WTC11 (cell line): ENCODE measurements at regions not wholly inside any gene's neighbourhood (a gene's known extent, or its start where the extent isn't known, plus 50 kb on each side); places are given as distances from the start of the nearest gene placed in this dataset.

Source experiments
- ATAC-seq: fragments of 200-7000 bp; cut with Tn5 transposase; 2 replicates; pipeline ENCODE4 v1.10.0; 2021; ENCODE audit warnings: mild to moderate bottlenecking, moderate library complexity
- CTCF ChIA-PET: fragments of 300-600 bp; sonication (Branson Sonifier 250); formaldehyde crosslinking; loops from one replicate; lab custom pipeline; 2021; ENCODE audit warnings: antibody characterized with exemption; lab: Charles Lee
- POLR2A ChIA-PET: fragments of 350-600 bp; sonication (Branson Sonifier 250); formaldehyde crosslinking; loops from one replicate; lab custom pipeline; 2021; ENCODE audit warnings: antibody characterized with exemption; lab: Charles Lee
- DNase-seq: peaks from one replicate; pipeline ENCODE4 v3.0.0; 2021; ENCODE audit warnings: low spot score
- H3K27ac Mint-ChIP-seq: 2 replicates; pipeline ENCODE4 v1.8.0; 2021; ENCODE audit warnings: mixed read lengths
- H3K27me3 Mint-ChIP-seq: 2 replicates; pipeline ENCODE4 v1.8.0; 2021; ENCODE audit warnings: low read depth, mild to moderate bottlenecking, moderate library complexity, mixed read lengths
- H3K36me3 Mint-ChIP-seq: 2 replicates; pipeline ENCODE4 v1.8.0; 2021; ENCODE audit warnings: mixed read lengths
- H3K4me1 Mint-ChIP-seq: 2 replicates; pipeline ENCODE4 v1.8.0; 2022; ENCODE audit warnings: mixed read lengths
- H3K4me3 Mint-ChIP-seq: 2 replicates; pipeline ENCODE4 v1.8.0; 2021; ENCODE audit warnings: mild to moderate bottlenecking, moderate library complexity, mixed read lengths
- H3K9me3 Mint-ChIP-seq: 2 replicates; pipeline ENCODE4 v1.8.0; 2021; ENCODE audit warnings: mixed read lengths
- ELF4 ChIP-seq: sonication (generic); formaldehyde crosslinking; IDR thresholded peaks from 2 replicates; pipeline ENCODE4 v1.8.1; 2022; ENCODE audit warnings: low read depth, mild to moderate bottlenecking, moderate library complexity, missing genetic modification reagents
- FOXJ3 ChIP-seq: sonication (generic); formaldehyde crosslinking; IDR thresholded peaks from 2 replicates; pipeline ENCODE4 v1.9.0; 2021; ENCODE audit warnings: missing genetic modification reagents, mild to moderate bottlenecking, borderline replicate concordance
- IRF2 ChIP-seq: sonication (generic); formaldehyde crosslinking; IDR thresholded peaks from 2 replicates; pipeline ENCODE4 v1.8.0; 2022; ENCODE audit warnings: low read depth, missing genetic modification reagents, borderline replicate concordance
- JAZF1 ChIP-seq: fragments of 250-450 bp; sonication (Bioruptor Pico); IDR thresholded peaks from 2 replicates; pipeline ENCODE4 v1.9.0; 2021; ENCODE audit warnings: moderate library complexity, mild to moderate bottlenecking, inconsistent platforms
- NFATC4 ChIP-seq: fragments of 250-450 bp; sonication (Bioruptor Pico); IDR thresholded peaks from 2 replicates; pipeline ENCODE4 v1.9.0; 2021; ENCODE audit warnings: mild to moderate bottlenecking
- NFYB ChIP-seq: sonication (generic); formaldehyde crosslinking; conservative IDR thresholded peaks from 2 replicates; pipeline ENCODE4 v1.8.0; 2022; ENCODE audit warnings: low read depth, missing genetic modification reagents
- NR1H2 ChIP-seq: sonication (generic); formaldehyde crosslinking; IDR thresholded peaks from 2 replicates; pipeline ENCODE4 v1.9.0; 2021; ENCODE audit warnings: mild to moderate bottlenecking, moderate library complexity, missing genetic modification reagents
- SMAD4 ChIP-seq: sonication (generic); formaldehyde crosslinking; IDR thresholded peaks from 2 replicates; pipeline ENCODE4 v1.8.0; 2022; ENCODE audit warnings: mild to moderate bottlenecking, missing genetic modification reagents
- TEAD1 ChIP-seq: sonication (generic); formaldehyde crosslinking; IDR thresholded peaks from 2 replicates; pipeline ENCODE4 v1.8.0; 2022; ENCODE audit warnings: mild to moderate bottlenecking, missing genetic modification reagents
- TEAD4 ChIP-seq: sonication (generic); formaldehyde crosslinking; IDR thresholded peaks from 2 replicates; pipeline ENCODE4 v1.8.0; 2022; ENCODE audit warnings: mild to moderate bottlenecking, missing genetic modification reagents
- TP53 ChIP-seq: sonication (generic); formaldehyde crosslinking; IDR thresholded peaks from 2 replicates; pipeline ENCODE4 v1.8.1; 2023; ENCODE audit warnings: mild to moderate bottlenecking, missing genetic modification reagents
- ZNF317 ChIP-seq: sonication (generic); formaldehyde crosslinking; IDR thresholded peaks from 2 replicates; pipeline ENCODE4 v1.8.1; 2023; ENCODE audit warnings: low read depth, mild to moderate bottlenecking, moderate library complexity, missing genetic modification reagents, borderline replicate concordance
- ZNF416 ChIP-seq: fragments of 250-450 bp; sonication (Bioruptor Pico); IDR thresholded peaks from 2 replicates; pipeline ENCODE4 v1.9.0; 2021; ENCODE audit warnings: mild to moderate bottlenecking, inconsistent platforms
- ZNF423 ChIP-seq: fragments of 250-450 bp; sonication (Bioruptor Pico); IDR thresholded peaks from 2 replicates; pipeline ENCODE4 v2.1.2; 2022; ENCODE audit warnings: mild to moderate bottlenecking, moderate library complexity
- TF ChIP-seq, protein P1 (sequence below): sonication (generic); formaldehyde crosslinking; IDR thresholded peaks from 2 replicates; pipeline ENCODE4 v1.8.1; 2023; ENCODE audit warnings: mild to moderate bottlenecking, missing genetic modification reagents, borderline replicate concordance
- TF ChIP-seq, protein P2 (sequence below): sonication (generic); formaldehyde crosslinking; conservative IDR thresholded peaks from 2 replicates; pipeline ENCODE4 v1.8.1; 2022; ENCODE audit warnings: mild to moderate bottlenecking, missing genetic modification reagents
- TF ChIP-seq, protein P3 (sequence below): sonication (generic); formaldehyde crosslinking; IDR thresholded peaks from 2 replicates; pipeline ENCODE4 v1.8.1; 2022; ENCODE audit warnings: mild to moderate bottlenecking, missing genetic modification reagents, moderate library complexity, borderline replicate concordance
- TF ChIP-seq, protein P4 (sequence below): fragments of 250-450 bp; sonication (Bioruptor Pico); IDR thresholded peaks from 2 replicates; pipeline ENCODE4 v2.1.2; 2022; ENCODE audit warnings: mild to moderate bottlenecking, moderate library complexity
- TF ChIP-seq, protein P5 (sequence below): sonication (generic); formaldehyde crosslinking; IDR thresholded peaks from 2 replicates; pipeline ENCODE4 v1.8.0; 2023; ENCODE audit warnings: missing genetic modification reagents, mild to moderate bottlenecking, borderline replicate concordance
- TF ChIP-seq, protein P6 (sequence below): sonication (generic); formaldehyde crosslinking; IDR thresholded peaks from 2 replicates; pipeline ENCODE4 v1.8.1; 2022; ENCODE audit warnings: low read depth, mild to moderate bottlenecking, moderate library complexity, missing genetic modification reagents, borderline replicate concordance
- TF ChIP-seq, protein P7 (sequence below): sonication (generic); formaldehyde crosslinking; IDR thresholded peaks from 2 replicates; pipeline ENCODE4 v1.8.1; 2023; ENCODE audit warnings: mild to moderate bottlenecking, missing genetic modification reagents

DNA sequence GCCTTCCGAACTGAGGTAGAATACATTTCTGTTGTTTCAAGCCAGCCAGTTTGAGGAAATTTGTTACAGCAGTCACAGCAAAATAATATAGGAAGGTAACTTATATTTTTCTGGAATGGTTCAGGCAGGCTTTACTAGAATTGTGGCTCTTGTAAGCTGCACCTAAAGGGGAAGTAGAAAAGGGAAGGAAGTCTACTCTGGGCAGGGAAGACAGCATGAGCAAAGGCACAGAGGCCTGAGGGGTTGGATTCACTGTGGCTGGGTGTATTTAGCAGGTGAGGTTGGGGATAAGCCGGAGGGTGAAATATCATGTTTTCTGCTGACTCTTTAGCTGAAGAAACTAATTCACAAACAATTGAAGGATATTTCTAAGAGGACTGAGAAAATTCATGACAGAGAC is 183.5 kb downstream of the GAS1 start:
- no peak overlapping the region for H3K27ac Mint-ChIP-seq
- no peaks in the 10 kb centered on the region for H3K36me3 Mint-ChIP-seq
- CTCF ChIA-PET = no interaction called here
- POLR2A ChIA-PET = no interaction called here
- H3K9me3 Mint-ChIP-seq = peaks cover 4% of the 10 kb centered on the region
- ATAC-seq (no peak), DNase-seq (no peak)
- H3K4me3 Mint-ChIP-seq = no peak overlapping the region
- peaks cover 10% of the 10 kb centered on the region for H3K4me1 Mint-ChIP-seq
- TF ChIP-seq NR1H2 (CRISPR knock-in tag) = no peak
- TF ChIP-seq ZNF416 (CRISPR knock-in tag) = no peak
- no peak for TF ChIP-seq JAZF1 (CRISPR knock-in tag)
- TF ChIP-seq TP53 (CRISPR knock-in tag) = no peak
- TF ChIP-seq ZNF423 = no peak
- TF ChIP-seq NFATC4 (CRISPR knock-in tag) = no peak
- TF ChIP-seq, protein P1, sequence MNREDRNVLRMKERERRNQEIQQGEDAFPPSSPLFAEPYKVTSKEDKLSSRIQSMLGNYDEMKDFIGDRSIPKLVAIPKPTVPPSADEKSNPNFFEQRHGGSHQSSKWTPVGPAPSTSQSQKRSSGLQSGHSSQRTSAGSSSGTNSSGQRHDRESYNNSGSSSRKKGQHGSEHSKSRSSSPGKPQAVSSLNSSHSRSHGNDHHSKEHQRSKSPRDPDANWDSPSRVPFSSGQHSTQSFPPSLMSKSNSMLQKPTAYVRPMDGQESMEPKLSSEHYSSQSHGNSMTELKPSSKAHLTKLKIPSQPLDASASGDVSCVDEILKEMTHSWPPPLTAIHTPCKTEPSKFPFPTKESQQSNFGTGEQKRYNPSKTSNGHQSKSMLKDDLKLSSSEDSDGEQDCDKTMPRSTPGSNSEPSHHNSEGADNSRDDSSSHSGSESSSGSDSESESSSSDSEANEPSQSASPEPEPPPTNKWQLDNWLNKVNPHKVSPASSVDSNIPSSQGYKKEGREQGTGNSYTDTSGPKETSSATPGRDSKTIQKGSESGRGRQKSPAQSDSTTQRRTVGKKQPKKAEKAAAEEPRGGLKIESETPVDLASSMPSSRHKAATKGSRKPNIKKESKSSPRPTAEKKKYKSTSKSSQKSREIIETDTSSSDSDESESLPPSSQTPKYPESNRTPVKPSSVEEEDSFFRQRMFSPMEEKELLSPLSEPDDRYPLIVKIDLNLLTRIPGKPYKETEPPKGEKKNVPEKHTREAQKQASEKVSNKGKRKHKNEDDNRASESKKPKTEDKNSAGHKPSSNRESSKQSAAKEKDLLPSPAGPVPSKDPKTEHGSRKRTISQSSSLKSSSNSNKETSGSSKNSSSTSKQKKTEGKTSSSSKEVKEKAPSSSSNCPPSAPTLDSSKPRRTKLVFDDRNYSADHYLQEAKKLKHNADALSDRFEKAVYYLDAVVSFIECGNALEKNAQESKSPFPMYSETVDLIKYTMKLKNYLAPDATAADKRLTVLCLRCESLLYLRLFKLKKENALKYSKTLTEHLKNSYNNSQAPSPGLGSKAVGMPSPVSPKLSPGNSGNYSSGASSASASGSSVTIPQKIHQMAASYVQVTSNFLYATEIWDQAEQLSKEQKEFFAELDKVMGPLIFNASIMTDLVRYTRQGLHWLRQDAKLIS (CRISPR knock-in tag) = no peak
- TF ChIP-seq ZNF317 (CRISPR knock-in tag) = no peak
- TF ChIP-seq FOXJ3 (CRISPR knock-in tag) = no peak
- no peaks in the 10 kb centered on the region for H3K27me3 Mint-ChIP-seq

DNA sequence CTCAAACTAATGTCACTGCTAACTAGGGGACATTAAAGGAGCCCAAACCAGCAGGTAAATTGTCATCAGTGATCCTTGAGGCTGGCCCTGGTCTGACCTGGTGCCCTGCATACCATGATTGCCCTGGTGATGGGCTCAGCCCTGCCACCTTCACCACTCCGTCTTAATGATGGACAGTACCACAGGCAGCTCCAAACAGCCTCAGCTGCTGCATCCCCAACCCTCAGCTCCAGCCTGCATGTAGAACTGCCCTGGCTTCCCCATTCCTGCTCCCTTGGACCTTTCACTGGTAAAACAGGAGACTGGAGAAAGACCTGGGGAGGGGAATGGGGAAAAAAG is 190.0 kb downstream of the GAS1 start:
- Mint-ChIP-seq H3K27me3 (no peaks in the 10 kb centered on the region), H3K27ac (no peak overlapping the region), H3K9me3 (no peaks in the 10 kb centered on the region; the same call in 1 of the 2 replicates), H3K4me1 (no peaks in the 10 kb centered on the region), H3K4me3 (no peak overlapping the region), H3K36me3 (no peaks in the 10 kb centered on the region)
- CTCF ChIA-PET = interaction anchor here (1.3 kb wide), 1 partner anchor 120 kb away, joined by 3 read pairs; no protein-coding TSS in a partner anchor
- POLR2A ChIA-PET = no interaction called here
- DNase-seq = no peak
- ATAC-seq = no peak
- no peak for TF ChIP-seq SMAD4 (CRISPR knock-in tag)
- TF ChIP-seq NFYB (CRISPR knock-in tag) = no peak
- TF ChIP-seq ELF4 (CRISPR knock-in tag) = no peak
- TF ChIP-seq, protein P2, sequence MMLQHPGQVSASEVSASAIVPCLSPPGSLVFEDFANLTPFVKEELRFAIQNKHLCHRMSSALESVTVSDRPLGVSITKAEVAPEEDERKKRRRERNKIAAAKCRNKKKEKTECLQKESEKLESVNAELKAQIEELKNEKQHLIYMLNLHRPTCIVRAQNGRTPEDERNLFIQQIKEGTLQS (CRISPR knock-in tag) = no peak
- TF ChIP-seq IRF2 (CRISPR knock-in tag) = no peak
- TF ChIP-seq TEAD1 (CRISPR knock-in tag) = no peak
- TF ChIP-seq, protein P3, sequence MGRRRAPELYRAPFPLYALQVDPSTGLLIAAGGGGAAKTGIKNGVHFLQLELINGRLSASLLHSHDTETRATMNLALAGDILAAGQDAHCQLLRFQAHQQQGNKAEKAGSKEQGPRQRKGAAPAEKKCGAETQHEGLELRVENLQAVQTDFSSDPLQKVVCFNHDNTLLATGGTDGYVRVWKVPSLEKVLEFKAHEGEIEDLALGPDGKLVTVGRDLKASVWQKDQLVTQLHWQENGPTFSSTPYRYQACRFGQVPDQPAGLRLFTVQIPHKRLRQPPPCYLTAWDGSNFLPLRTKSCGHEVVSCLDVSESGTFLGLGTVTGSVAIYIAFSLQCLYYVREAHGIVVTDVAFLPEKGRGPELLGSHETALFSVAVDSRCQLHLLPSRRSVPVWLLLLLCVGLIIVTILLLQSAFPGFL (CRISPR knock-in tag) = no peak
- TF ChIP-seq, protein P4, sequence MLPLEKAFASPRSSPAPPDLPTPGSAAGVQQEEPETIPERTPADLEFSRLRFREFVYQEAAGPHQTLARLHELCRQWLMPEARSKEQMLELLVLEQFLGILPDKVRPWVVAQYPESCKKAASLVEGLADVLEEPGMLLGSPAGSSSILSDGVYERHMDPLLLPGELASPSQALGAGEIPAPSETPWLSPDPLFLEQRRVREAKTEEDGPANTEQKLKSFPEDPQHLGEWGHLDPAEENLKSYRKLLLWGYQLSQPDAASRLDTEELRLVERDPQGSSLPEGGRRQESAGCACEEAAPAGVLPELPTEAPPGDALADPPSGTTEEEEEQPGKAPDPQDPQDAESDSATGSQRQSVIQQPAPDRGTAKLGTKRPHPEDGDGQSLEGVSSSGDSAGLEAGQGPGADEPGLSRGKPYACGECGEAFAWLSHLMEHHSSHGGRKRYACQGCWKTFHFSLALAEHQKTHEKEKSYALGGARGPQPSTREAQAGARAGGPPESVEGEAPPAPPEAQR (CRISPR knock-in tag) = no peak
- no peak for TF ChIP-seq TEAD4 (CRISPR knock-in tag)
- TF ChIP-seq, protein P5, sequence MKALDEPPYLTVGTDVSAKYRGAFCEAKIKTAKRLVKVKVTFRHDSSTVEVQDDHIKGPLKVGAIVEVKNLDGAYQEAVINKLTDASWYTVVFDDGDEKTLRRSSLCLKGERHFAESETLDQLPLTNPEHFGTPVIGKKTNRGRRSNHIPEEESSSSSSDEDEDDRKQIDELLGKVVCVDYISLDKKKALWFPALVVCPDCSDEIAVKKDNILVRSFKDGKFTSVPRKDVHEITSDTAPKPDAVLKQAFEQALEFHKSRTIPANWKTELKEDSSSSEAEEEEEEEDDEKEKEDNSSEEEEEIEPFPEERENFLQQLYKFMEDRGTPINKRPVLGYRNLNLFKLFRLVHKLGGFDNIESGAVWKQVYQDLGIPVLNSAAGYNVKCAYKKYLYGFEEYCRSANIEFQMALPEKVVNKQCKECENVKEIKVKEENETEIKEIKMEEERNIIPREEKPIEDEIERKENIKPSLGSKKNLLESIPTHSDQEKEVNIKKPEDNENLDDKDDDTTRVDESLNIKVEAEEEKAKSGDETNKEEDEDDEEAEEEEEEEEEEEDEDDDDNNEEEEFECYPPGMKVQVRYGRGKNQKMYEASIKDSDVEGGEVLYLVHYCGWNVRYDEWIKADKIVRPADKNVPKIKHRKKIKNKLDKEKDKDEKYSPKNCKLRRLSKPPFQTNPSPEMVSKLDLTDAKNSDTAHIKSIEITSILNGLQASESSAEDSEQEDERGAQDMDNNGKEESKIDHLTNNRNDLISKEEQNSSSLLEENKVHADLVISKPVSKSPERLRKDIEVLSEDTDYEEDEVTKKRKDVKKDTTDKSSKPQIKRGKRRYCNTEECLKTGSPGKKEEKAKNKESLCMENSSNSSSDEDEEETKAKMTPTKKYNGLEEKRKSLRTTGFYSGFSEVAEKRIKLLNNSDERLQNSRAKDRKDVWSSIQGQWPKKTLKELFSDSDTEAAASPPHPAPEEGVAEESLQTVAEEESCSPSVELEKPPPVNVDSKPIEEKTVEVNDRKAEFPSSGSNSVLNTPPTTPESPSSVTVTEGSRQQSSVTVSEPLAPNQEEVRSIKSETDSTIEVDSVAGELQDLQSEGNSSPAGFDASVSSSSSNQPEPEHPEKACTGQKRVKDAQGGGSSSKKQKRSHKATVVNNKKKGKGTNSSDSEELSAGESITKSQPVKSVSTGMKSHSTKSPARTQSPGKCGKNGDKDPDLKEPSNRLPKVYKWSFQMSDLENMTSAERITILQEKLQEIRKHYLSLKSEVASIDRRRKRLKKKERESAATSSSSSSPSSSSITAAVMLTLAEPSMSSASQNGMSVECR (CRISPR knock-in tag) = no peak
- TF ChIP-seq, protein P6, sequence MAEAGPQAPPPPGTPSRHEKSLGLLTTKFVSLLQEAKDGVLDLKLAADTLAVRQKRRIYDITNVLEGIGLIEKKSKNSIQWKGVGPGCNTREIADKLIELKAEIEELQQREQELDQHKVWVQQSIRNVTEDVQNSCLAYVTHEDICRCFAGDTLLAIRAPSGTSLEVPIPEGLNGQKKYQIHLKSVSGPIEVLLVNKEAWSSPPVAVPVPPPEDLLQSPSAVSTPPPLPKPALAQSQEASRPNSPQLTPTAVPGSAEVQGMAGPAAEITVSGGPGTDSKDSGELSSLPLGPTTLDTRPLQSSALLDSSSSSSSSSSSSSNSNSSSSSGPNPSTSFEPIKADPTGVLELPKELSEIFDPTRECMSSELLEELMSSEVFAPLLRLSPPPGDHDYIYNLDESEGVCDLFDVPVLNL (CRISPR knock-in tag) = no peak
- TF ChIP-seq, protein P7, sequence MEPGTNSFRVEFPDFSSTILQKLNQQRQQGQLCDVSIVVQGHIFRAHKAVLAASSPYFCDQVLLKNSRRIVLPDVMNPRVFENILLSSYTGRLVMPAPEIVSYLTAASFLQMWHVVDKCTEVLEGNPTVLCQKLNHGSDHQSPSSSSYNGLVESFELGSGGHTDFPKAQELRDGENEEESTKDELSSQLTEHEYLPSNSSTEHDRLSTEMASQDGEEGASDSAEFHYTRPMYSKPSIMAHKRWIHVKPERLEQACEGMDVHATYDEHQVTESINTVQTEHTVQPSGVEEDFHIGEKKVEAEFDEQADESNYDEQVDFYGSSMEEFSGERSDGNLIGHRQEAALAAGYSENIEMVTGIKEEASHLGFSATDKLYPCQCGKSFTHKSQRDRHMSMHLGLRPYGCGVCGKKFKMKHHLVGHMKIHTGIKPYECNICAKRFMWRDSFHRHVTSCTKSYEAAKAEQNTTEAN = no peak
